HEK293 (cell line): ENCODE measurements at regions not wholly inside any gene's neighbourhood (a gene's known extent, or its start where the extent isn't known, plus 50 kb on each side); places are given as distances from the start of the nearest gene placed in this dataset.

Experiments used
- CTCF ChIA-PET: fragments of 350-600 bp; formaldehyde crosslinking; extraction: SDS; loops from one replicate; lab custom pipeline; 2021; ENCODE audit warnings: antibody characterized with exemption; lab: Yijun Ruan, JAX
- POLR2A ChIA-PET: fragments of 300-600 bp; formaldehyde crosslinking; extraction: SDS; loops from one replicate; lab custom pipeline; 2020; ENCODE audit warnings: antibody characterized with exemption, inconsistent platforms; lab: Yijun Ruan, JAX
- H3K27ac ChIP-seq: fragments of 200-500 bp; sonication (Bioruptor generic); 2 replicates; pipeline ENCODE4 v1.5.1; 2014; ENCODE audit warnings: low read depth, low read length, control low read depth, inconsistent platforms; ENCODE audit errors: extremely low read depth
- H3K36me3 ChIP-seq, 2 experiments: fragments of 200-500 bp in 1 of 2; sonication (Bioruptor generic) in 1 of 2; 1 replicate in 1 of 2; 2 replicates in 1 of 2; pipeline ENCODE4 v1.5.1; 2014 to 2017; ENCODE audit warnings: inconsistent platforms in 2 of 2, low read length in 2 of 2; ENCODE audit not compliant: control insufficient read depth in 2 of 2, insufficient read depth in 1 of 2
- H3K4me1 ChIP-seq: fragments of 200-500 bp; sonication (Bioruptor generic); 2 replicates; pipeline ENCODE4 v1.5.1; 2014; ENCODE audit warnings: mild to moderate bottlenecking, low read length, inconsistent platforms; ENCODE audit not compliant: control insufficient read depth, insufficient read depth
- H3K4me3 ChIP-seq: 2 replicates; pipeline ENCODE4 v1.5.1; 2011; ENCODE audit warnings: low read depth, mild to moderate bottlenecking, control low read depth, low read length, moderate library complexity
- H3K9me3 ChIP-seq: fragments of 200-500 bp; sonication (Bioruptor generic); 2 replicates; pipeline ENCODE4 v1.5.1; 2014; ENCODE audit warnings: low read depth, low read length, inconsistent platforms; ENCODE audit not compliant: control insufficient read depth, insufficient read depth
- BCL11A ChIP-seq: fragments of 450-650 bp; formaldehyde crosslinking; IDR thresholded peaks from 2 replicates; pipeline ENCODE4 v1.5.1; 2016; ENCODE audit warnings: low read depth, missing biosample characterization, missing genetic modification characterization
- MEIS1 ChIP-seq: sonication (generic); formaldehyde crosslinking; IDR thresholded peaks from 2 replicates; pipeline ENCODE4 v1.8.1; 2022; ENCODE audit warnings: missing genetic modification reagents, mild to moderate bottlenecking, borderline replicate concordance
- MZF1 ChIP-seq: fragments of 450-650 bp; formaldehyde crosslinking; IDR thresholded peaks from 2 replicates; pipeline ENCODE4 v1.5.1; 2017; ENCODE audit warnings: missing biosample characterization, missing genetic modification characterization, borderline replicate concordance
- RBAK ChIP-seq: fragments of 450-650 bp; formaldehyde crosslinking; IDR thresholded peaks from 2 replicates; pipeline ENCODE4 v1.5.1; 2016; ENCODE audit warnings: missing biosample characterization, missing genetic modification characterization
- REST ChIP-seq: fragments of 450-650 bp; formaldehyde crosslinking; IDR thresholded peaks from 2 replicates; pipeline ENCODE4 v1.5.1; 2016; ENCODE audit warnings: missing biosample characterization, missing genetic modification characterization
- TCF7L2 ChIP-seq: IDR thresholded peaks from 2 replicates; pipeline ENCODE4 v1.6.1; 2011; ENCODE audit warnings: low read depth, mild to moderate bottlenecking, inconsistent platforms, low read length, moderate library complexity, borderline replicate concordance
- ZBTB17 ChIP-seq: fragments of 450-650 bp; formaldehyde crosslinking; IDR thresholded peaks from 2 replicates; pipeline ENCODE4 v1.5.1; 2016; ENCODE audit warnings: missing biosample characterization, missing genetic modification characterization
- ZNF211 ChIP-seq: fragments of 450-650 bp; formaldehyde crosslinking; IDR thresholded peaks from 2 replicates; pipeline ENCODE4 v1.5.1; 2016; ENCODE audit warnings: low read depth, missing biosample characterization, missing genetic modification characterization
- ZNF221 ChIP-seq: fragments of 450-650 bp; formaldehyde crosslinking; IDR thresholded peaks from 2 replicates; pipeline ENCODE4 v1.5.1; 2017; ENCODE audit warnings: missing biosample characterization, missing genetic modification characterization, borderline replicate concordance
- ZNF239 ChIP-seq: fragments of 450-650 bp; formaldehyde crosslinking; IDR thresholded peaks from 2 replicates; pipeline ENCODE4 v1.5.1; 2016; ENCODE audit warnings: missing biosample characterization, missing genetic modification characterization
- ZNF292 ChIP-seq: fragments of 450-650 bp; formaldehyde crosslinking; IDR thresholded peaks from 2 replicates; pipeline ENCODE4 v1.5.1; 2016; ENCODE audit warnings: low read depth, missing biosample characterization, missing genetic modification characterization, borderline replicate concordance
- ZNF426 ChIP-seq: fragments of 450-650 bp; formaldehyde crosslinking; IDR thresholded peaks from 2 replicates; pipeline ENCODE4 v1.5.1; 2017; ENCODE audit warnings: missing biosample characterization, missing genetic modification characterization, mild to moderate bottlenecking, inconsistent platforms, moderate library complexity
- ZNF48 ChIP-seq: fragments of 450-650 bp; formaldehyde crosslinking; IDR thresholded peaks from 2 replicates; pipeline ENCODE4 v1.5.1; 2016; ENCODE audit warnings: missing biosample characterization, missing genetic modification characterization
- ZNF548 ChIP-seq: fragments of 450-650 bp; formaldehyde crosslinking; IDR thresholded peaks from 2 replicates; pipeline ENCODE4 v1.5.1; 2016; ENCODE audit warnings: missing biosample characterization, missing genetic modification characterization
- ZNF571 ChIP-seq: fragments of 450-650 bp; formaldehyde crosslinking; IDR thresholded peaks from 2 replicates; pipeline ENCODE4 v1.5.0; 2017; ENCODE audit warnings: missing biosample characterization, missing genetic modification characterization
- ZNF623 ChIP-seq: fragments of 450-650 bp; formaldehyde crosslinking; IDR thresholded peaks from 2 replicates; pipeline ENCODE4 v1.5.1; 2016; ENCODE audit warnings: missing biosample characterization, missing genetic modification characterization
- ZNF654 ChIP-seq: fragments of 450-650 bp; formaldehyde crosslinking; IDR thresholded peaks from 2 replicates; pipeline ENCODE4 v1.5.1; 2016; ENCODE audit warnings: low read depth, missing biosample characterization, missing genetic modification characterization
- ZNF747 ChIP-seq: fragments of 450-650 bp; formaldehyde crosslinking; IDR thresholded peaks from 2 replicates; pipeline ENCODE4 v1.5.1; 2016; ENCODE audit warnings: missing biosample characterization, missing genetic modification characterization
- ZSCAN16 ChIP-seq: fragments of 450-650 bp; formaldehyde crosslinking; IDR thresholded peaks from 2 replicates; pipeline ENCODE4 v1.5.1; 2016; ENCODE audit warnings: missing biosample characterization, missing genetic modification characterization
- ZSCAN30 ChIP-seq: fragments of 450-650 bp; IDR thresholded peaks from 2 replicates; pipeline ENCODE4 v1.5.1; 2018; ENCODE audit warnings: missing biosample characterization, mild to moderate bottlenecking, missing genetic modification characterization, moderate library complexity
- TF ChIP-seq, protein P1 (sequence below): fragments of 450-650 bp; formaldehyde crosslinking; IDR thresholded peaks from 2 replicates; pipeline ENCODE4 v1.5.1; 2016; ENCODE audit warnings: missing biosample characterization, missing genetic modification characterization
- TF ChIP-seq, protein P2 (sequence below): fragments of 450-650 bp; formaldehyde crosslinking; IDR thresholded peaks from 2 replicates; pipeline ENCODE4 v1.5.1; 2016; ENCODE audit warnings: missing biosample characterization, missing genetic modification characterization
- TF ChIP-seq, protein P3 (sequence below): fragments of 450-650 bp; formaldehyde crosslinking; conservative IDR thresholded peaks from 2 replicates; pipeline ENCODE4 v1.5.1; 2016; ENCODE audit warnings: low read depth, missing biosample characterization, missing genetic modification characterization

DNA sequence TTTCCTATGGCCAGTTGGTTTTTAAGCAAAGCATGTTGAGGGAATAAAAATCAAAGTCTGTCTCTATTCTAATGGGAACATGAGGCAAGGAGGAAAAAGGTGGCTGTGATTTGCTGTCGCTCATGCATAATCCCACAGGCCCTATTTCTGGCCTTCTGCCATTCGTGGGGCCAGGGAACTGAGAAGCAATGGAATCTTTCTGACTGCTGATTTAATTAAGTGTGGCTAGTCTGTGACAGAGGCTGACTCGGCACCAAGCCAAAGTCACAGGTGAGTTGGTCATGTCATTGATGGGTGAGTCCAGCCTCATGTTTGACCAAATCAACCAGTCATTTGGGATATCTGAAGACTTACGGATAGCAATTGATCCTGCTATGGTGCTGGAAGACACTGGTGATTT lies 429.3 kb upstream of the CADM1 start:
- no peak for TF ChIP-seq ZNF239 (tag by site-specific recombination)
- TF ChIP-seq ZNF548 (tag by site-specific recombination) = no peak
- no peak for TF ChIP-seq BCL11A (tag by site-specific recombination)
- no peak for TF ChIP-seq ZSCAN30 (tag by site-specific recombination)
- TF ChIP-seq RBAK (tag by site-specific recombination) = no peak
- no peak for TF ChIP-seq MZF1 (tag by site-specific recombination)
- no peak for TF ChIP-seq ZNF426 (tag by site-specific recombination)
- TF ChIP-seq ZSCAN16 = no peak
- no peak for TF ChIP-seq ZNF747 (tag by site-specific recombination)
- TF ChIP-seq, protein P1, sequence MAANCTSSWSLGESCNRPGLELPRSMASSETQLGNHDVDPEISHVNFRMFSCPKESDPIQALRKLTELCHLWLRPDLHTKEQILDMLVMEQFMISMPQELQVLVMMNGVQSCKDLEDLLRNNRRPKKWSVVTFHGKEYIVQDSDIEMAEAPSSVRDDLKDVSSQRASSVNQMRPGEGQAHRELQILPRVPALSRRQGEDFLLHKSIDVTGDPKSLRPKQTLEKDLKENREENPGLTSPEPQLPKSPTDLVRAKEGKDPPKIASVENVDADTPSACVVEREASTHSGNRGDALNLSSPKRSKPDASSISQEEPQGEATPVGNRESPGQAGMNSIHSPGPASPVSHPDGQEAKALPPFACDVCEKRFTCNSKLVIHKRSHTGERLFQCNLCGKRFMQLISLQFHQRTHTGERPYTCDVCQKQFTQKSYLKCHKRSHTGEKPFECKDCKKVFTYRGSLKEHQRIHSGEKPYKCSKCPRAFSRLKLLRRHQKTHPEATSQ = no peak
- TF ChIP-seq MEIS1 = no peak
- no peak for TF ChIP-seq ZNF48
- TF ChIP-seq, protein P2, sequence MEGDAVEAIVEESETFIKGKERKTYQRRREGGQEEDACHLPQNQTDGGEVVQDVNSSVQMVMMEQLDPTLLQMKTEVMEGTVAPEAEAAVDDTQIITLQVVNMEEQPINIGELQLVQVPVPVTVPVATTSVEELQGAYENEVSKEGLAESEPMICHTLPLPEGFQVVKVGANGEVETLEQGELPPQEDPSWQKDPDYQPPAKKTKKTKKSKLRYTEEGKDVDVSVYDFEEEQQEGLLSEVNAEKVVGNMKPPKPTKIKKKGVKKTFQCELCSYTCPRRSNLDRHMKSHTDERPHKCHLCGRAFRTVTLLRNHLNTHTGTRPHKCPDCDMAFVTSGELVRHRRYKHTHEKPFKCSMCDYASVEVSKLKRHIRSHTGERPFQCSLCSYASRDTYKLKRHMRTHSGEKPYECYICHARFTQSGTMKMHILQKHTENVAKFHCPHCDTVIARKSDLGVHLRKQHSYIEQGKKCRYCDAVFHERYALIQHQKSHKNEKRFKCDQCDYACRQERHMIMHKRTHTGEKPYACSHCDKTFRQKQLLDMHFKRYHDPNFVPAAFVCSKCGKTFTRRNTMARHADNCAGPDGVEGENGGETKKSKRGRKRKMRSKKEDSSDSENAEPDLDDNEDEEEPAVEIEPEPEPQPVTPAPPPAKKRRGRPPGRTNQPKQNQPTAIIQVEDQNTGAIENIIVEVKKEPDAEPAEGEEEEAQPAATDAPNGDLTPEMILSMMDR (tag by site-specific recombination) = no peak
- H3K9me3 ChIP-seq = no peaks in the 10 kb centered on the region
- H3K36me3 ChIP-seq = no peaks in the 10 kb centered on the region
- no peak overlapping the region for H3K4me3 ChIP-seq
- CTCF ChIA-PET = no interaction called here
- no peak overlapping the region for H3K27ac ChIP-seq
- POLR2A ChIA-PET = no interaction called here
- no peaks in the 10 kb centered on the region for H3K4me1 ChIP-seq

DNA sequence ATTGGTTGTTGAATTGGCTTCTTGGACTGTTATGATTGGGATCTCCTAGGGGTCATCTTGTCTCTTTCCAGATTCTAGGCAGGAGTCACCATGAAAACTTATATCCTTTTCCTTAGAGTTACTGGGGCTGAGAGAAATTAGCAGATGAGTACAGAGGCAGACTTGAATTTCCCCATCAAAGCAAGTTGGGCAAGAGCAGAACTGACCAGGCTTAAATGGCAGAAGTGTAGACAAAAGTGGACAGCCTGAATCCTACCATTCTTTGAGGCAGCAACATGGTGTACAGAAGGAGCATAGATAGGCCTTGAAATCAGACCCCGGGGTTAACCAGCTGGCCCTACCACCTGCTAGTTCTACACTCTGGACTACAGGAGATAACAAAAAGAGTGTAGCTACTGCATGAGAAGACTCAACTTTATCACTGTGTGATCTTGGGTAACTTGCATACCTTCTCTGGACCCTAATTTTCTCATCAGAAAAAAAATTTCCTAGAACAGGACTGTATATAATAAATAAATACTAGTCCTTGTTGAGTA lies 427.4 kb upstream of the CADM1 start:
- Histone ChIP-seq H3K36me3 (no peaks in the 10 kb centered on the region), H3K9me3 (no peaks in the 10 kb centered on the region), H3K27ac (no peak overlapping the region), H3K4me3 (no peak overlapping the region), H3K4me1 (no peaks in the 10 kb centered on the region)
- ChIA-PET POLR2A (no interaction called here), CTCF (no interaction called here)
- no peak for TF ChIP-seq ZNF548 (tag by site-specific recombination)
- TF ChIP-seq, protein P3, sequence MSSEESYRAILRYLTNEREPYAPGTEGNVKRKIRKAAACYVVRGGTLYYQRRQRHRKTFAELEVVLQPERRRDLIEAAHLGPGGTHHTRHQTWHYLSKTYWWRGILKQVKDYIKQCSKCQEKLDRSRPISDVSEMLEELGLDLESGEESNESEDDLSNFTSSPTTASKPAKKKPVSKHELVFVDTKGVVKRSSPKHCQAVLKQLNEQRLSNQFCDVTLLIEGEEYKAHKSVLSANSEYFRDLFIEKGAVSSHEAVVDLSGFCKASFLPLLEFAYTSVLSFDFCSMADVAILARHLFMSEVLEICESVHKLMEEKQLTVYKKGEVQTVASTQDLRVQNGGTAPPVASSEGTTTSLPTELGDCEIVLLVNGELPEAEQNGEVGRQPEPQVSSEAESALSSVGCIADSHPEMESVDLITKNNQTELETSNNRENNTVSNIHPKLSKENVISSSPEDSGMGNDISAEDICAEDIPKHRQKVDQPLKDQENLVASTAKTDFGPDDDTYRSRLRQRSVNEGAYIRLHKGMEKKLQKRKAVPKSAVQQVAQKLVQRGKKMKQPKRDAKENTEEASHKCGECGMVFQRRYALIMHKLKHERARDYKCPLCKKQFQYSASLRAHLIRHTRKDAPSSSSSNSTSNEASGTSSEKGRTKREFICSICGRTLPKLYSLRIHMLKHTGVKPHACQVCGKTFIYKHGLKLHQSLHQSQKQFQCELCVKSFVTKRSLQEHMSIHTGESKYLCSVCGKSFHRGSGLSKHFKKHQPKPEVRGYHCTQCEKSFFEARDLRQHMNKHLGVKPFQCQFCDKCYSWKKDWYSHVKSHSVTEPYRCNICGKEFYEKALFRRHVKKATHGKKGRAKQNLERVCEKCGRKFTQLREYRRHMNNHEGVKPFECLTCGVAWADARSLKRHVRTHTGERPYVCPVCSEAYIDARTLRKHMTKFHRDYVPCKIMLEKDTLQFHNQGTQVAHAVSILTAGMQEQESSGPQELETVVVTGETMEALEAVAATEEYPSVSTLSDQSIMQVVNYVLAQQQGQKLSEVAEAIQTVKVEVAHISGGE = no peak
- no peak for TF ChIP-seq ZNF239 (tag by site-specific recombination)
- TF ChIP-seq REST (tag by site-specific recombination) = no peak
- no peak for TF ChIP-seq ZNF292 (tag by site-specific recombination)
- TF ChIP-seq ZNF211 = no peak
- TF ChIP-seq MEIS1 = no peak
- no peak for TF ChIP-seq TCF7L2
- TF ChIP-seq ZNF221 = no peak
- TF ChIP-seq, protein P2 (tag by site-specific recombination) = no peak
- TF ChIP-seq ZNF654 = no peak
- TF ChIP-seq ZNF623 (tag by site-specific recombination) = no peak
- TF ChIP-seq ZBTB17 (tag by site-specific recombination) = no peak
- no peak for TF ChIP-seq ZNF571 (tag by site-specific recombination)
